Colon (tissue), 2 donors: ENCODE measurements at regions not wholly inside any gene's neighbourhood (a gene's known extent, or its start where the extent isn't known, plus 50 kb on each side); places are given as distances from the start of the nearest gene placed in this dataset.
"Not testable (repeated sequence)": the region's sequence is repeated elsewhere in the genome, so short reads cannot be mapped to it uniquely, and the experiment has no call there.

ENCODE experiments used
- FAIRE-seq: peaks from 2 replicates; lab custom pipeline; 2012; peaks lifted over from hg19 to GRCh38; lab: Jason Lieb, UNC
- donor health status: control.
- donor health status: control.

DNA sequence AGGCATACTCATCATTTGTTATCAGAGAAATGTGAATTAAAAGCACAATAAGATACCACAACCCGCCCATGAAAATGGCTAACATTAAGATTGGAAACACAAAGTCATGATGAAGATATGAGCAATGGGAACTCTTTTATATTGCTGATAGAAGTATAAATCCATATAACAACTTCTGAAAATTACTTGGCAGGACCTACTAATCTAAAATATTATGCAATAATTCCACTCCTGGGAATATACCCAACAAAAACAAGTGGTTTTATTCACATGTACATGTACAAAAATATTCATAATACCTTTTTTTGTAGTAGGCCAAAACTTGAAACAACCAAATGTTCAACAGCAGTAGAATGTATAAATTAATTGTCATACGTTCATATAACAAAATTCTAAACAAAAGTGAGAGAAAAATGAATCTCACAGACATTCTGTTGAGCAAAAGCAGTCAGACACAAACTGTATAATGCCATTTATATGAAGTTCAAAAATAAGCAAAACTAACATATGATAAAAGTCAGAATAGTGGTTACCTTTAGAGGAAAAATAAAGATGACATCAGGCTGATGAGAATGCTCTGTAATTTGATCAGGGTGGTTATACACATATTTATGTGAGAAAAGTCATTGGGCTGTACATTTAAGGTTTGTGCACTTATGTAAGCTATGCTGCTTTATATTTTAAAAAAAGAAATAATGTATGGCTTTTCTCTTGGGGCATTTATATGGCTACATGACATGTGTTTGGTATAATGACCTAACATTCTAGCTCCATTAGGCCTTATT, 309.2 kb upstream of the KITLG start:
- no peak for FAIRE-seq

- FAIRE-seq = no peak
Observed at GRCh38 chr12:88884600-88884999, 304.3 kb upstream of the KITLG start.

GRCh38 chr12:88882662-88883061, 302.4 kb upstream of the KITLG start:
- no peak for FAIRE-seq

DNA sequence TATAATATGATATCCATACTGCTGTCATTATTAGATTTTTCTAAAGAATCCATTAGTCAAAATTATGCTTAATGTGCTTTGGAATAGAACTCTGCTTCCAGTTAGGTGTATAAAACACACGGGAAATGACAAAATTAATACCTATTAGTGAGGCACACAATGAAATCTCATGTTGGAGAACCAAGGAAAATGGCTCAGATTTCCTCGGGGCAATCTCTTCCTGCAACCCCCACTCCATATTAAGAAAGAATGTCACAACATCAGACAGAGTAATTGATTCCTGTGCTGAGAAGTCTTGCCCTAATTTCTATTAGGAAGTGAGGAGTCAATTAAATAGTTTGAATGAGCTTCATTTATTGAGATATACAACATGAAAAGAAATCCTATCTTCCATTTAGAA, 299.8 kb upstream of the KITLG start:
- FAIRE-seq = no peak

DNA sequence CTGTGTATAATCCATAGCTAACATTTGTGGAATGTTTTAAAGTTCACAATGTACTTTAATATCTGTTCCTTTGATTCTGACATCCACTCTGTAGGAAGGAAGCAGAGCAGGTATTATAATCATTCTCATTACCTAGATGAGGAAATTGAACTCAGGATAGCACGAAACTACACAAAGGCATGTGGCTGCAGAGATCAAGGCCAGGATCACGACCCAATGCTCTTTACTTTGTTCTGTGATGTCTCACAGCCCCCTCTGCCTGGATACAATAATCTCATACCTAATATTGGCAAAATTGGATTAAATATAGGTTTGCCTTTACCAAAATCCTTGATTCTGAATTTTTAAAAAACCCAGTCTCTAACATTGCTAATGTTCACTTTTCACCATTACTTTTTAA, 298.0 kb upstream of the KITLG start:
- FAIRE-seq = no peak

DNA sequence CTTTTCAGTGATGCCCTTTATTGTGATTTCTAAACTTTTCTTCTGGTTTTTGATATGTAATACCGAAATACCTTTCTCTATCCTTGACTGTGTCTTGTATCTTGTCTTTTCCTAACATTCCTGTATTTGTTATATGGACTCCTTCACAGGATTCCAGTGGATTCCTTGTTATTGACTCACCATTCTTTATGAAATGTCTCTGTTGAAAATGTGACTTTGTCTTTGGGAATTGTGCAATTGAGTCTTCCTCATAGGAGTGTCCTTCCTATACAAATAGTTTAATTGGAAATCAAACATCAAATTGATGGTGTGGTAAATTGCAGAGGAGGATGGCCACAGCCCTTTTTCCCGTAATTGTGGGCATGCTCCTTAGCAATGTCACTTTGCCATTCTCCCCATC, 296.6 kb upstream of the KITLG start:
- FAIRE-seq = no peak

- no peak for FAIRE-seq
Observed at GRCh38 chr12:88870000-88870737, 289.9 kb upstream of the KITLG start.

- FAIRE-seq = no peak
Observed at GRCh38 chr12:88868050-88868449, 287.8 kb upstream of the KITLG start.

GRCh38 chr12:88867510-88867909, 287.2 kb upstream of the KITLG start:
- no peak for FAIRE-seq

DNA sequence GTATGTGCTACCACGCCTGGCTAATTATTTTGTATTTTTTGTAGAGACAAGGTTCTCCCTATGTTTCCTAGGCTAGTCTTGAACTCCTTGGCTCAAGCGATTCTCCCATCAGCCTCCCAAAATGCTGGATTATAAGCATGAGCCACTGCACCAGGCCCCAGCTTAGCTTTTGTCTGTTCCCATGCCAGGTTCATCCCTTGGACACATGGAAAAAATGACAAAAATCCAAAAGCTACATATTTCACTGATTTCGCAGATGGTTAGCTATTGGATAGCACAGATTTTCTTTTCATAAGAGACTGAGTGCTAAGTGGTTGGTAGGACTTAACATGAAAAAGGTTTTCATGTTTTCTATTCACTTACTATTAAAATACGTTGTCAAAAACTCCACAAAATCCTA, 286.6 kb upstream of the KITLG start:
- FAIRE-seq = no peak

DNA sequence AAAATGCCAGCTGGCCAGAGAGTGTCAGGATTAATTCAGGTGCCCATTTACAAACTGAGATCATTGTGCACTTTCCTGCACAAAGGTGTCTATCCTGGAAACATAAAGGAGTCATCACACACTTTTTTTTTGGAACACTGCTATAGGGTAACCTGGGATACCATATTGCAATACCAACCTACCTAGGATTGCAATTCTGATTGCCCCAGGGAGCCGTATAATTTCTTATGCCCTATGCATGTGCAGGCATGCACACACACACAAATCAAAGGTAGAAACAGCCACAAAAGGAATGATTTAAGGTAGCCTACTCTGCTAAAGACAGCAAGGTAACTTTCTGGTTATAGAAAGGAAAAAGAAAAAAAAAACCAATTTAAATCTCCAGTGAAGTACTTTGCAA, 285.3 kb upstream of the KITLG start:
- FAIRE-seq = no peak

- FAIRE-seq = no peak
Observed at GRCh38 chr12:88860851-88861250, 280.6 kb upstream of the KITLG start.

DNA sequence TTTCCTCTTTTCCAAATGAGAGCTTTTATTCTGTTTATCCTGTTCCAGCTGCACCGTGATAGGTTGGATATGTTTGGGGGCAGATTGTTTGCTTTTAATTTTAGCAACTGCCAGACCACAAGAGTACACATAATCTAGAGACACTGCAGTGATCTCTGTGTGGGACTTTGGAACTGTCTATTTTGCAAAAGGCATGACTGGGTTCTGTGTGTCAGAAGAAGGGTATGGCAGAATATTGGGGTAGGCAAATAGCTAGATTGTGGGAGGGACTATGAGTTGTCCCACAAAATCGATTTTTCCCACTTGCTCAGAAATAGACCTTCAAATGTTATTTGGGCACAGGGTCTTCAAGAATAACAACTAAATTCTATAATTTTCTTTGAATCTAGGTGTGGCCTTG, 275.9 kb upstream of the KITLG start:
- FAIRE-seq = no peak

GRCh38 chr12:88855301-88855700, 275.0 kb upstream of the KITLG start:
- no peak for FAIRE-seq

DNA sequence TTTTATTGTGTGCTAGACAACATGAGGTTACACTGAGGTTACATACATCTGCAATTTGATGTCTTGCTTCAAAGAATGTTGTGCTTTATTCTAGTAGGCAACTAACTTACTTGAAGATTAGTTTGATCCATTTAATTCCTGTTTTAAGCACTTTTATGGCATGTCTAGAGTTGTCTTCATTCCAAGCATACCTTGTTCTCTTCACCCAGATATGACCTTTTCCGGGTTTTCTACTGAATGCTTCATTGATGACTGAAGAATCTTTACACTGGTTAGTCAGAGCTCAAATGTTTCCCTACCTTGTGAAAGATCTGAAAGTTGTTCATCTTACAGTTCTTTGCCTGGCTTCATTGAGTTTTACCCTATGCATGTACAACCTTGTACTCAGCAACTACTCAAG, 274.0 kb upstream of the KITLG start:
- FAIRE-seq = no peak

DNA sequence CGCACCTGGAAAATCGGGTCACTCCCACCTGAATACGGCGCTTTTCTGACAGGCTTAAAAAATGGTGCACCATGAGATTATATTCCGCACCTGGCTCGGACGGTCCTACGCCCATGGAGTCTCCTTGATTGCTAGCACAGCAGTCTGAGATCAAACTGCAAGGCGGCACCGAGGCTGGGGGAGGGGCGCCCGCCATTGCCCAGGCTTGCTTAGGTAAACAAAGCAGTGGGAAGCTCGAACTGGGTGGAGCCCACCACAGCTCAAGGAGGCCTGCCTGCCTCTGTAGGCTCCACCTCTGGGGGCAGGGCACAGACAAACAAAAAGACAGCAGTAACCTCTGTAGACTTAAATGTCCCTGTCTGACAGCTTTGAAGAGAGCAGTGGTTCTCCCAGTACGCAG, 267.0 kb upstream of the KITLG start:
- not testable (repeated sequence) for FAIRE-seq

DNA sequence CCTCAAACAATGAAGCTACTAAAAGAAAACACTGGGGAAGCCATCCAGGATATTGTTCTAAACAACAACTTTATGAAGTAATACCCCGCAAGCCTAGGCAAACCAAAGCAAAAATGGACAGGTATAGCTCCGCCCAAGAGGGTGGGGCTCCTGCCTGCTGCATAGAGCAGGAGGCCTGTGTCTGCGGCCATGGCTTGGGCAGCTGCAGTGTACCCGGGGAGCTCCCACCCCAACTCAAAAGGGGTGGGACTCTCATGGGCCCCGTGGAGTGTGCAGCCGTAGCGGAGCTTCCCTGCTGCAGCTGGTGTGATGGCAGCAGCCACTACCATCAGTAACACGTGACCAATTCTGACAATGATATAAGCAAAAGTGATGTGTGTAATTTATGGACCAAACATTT, 264.2 kb upstream of the KITLG start:
- FAIRE-seq = no peak

DNA sequence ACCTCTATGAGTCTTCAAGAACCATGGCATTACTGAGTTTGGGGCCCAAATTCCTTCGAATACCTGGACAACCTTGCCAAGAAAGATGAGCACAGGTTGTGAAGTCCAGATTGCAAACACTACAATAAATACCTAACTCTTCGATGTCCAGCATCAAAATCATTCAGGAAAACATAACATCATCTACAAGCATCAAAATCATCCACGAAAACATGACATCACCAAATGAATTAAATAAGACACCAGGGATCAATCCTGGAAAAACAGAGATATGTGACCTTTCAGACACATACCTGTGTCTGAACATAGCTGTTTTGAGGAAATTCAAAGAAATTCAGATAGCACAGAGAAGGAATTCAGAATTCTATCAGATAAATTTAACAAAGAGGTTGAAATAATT, 262.0 kb upstream of the KITLG start:
- no peak for FAIRE-seq

DNA sequence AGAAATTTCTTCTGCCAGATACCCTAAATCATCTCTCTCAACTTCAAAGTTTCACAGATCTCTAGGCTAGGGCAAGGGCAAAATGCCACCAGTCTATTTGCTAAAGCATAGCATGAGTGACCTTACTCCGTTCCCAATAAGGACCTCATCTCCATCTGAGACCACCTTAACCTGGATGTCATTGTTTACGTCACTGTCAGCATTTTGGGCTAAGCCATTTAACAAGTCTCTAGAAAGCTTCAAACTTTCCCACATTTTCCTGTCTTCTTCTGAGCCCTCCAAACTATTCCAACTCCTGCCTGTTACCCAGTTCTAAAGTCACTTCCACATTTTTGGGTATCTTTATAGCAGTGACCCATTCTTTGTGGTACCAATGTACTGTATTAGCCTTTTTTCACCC, 259.2 kb upstream of the KITLG start:
- no peak for FAIRE-seq

- no peak for FAIRE-seq
Observed at GRCh38 chr12:88836156-88836555, 255.9 kb upstream of the KITLG start.

DNA sequence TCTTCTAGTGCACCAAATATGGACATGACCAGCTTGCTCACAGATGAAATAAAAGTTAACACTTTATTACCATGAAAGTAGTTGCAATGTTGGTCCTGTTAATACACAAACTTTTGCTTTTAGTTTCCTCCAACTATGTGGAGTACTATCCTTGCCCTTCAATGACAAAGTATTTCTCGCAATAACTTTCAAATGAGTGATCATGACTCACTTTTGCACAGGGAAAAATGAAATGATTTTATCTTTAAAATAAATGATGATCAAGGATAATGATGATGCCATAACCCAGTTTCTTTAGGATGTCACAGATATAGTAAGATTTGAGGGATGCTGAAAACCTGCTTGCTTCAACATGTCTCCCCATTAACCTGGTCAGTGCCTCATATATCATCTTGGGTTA, 254.0 kb upstream of the KITLG start:
- FAIRE-seq = no peak

DNA sequence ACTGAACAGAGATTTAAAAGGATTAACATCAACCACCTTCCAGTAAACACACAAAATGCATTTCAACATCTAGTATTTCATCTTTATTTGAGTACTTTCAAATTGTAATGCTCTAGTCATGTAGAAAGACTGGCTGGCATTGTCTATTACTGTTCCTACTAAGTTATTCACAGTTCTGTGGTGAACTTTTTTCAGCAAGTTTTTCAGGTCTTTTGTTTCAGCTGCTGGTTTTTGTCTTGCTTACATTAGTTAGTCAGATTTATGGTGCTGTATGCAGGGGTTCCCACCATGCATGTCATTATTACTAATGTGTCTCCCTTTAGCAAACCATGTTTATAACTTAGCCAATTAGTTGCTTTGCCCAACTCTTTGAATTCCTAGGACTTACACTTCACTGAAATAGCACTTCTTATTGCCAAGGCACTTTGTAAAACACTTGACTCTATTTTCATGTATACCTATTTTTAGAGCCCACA, 253.4 kb upstream of the KITLG start:
- FAIRE-seq = no peak

DNA sequence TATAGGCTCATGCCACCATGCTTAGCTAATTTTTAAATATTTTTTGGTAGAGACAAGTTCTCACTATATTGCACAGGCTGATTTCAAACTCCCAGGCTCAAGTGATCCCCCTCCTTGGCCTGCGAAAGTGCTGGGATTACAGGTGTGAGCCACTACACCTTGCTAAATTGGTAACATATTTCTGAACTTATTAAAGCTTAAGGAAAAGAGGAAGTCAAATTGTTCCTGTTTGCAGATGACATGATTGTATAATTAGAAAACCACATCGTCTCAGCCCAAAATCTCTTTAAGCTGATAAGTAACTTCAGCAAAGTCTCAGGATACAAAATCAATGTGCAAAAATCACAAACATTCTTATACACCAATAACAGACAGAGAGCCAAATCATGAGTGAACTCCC, 248.3 kb upstream of the KITLG start:
- not testable (repeated sequence) for FAIRE-seq

GRCh38 chr12:88820012-88820411, 239.7 kb upstream of the KITLG start:
- no peak for FAIRE-seq
